Large intestine (tissue), 3 donors: ENCODE measurements at regions not wholly inside any gene's neighbourhood (a gene's known extent, or its start where the extent isn't known, plus 50 kb on each side); places are given as distances from the start of the nearest gene placed in this dataset.

Experiments used
- DNase-seq, 2 donors: peaks; one replicate each; pipeline versions ENCODE4 v3.0.0 to v3.0.0-alpha.2; 2013
- H3K27ac ChIP-seq: one replicate; pipeline ENCODE4 v1.5.1; 2013; ENCODE audit warnings: low read length
- H3K27me3 ChIP-seq: 2 replicates; pipeline ENCODE4 v1.6.1; 2013; ENCODE audit warnings: low read length; ENCODE audit not compliant: control insufficient read depth, insufficient read depth
- H3K36me3 ChIP-seq: 2 replicates; pipeline ENCODE4 v1.6.1; 2013; ENCODE audit warnings: low read length; ENCODE audit not compliant: control insufficient read depth, insufficient read depth
- H3K4me1 ChIP-seq: one replicate; pipeline ENCODE4 v1.6.1; 2013; ENCODE audit warnings: low read length; ENCODE audit not compliant: control insufficient read depth, insufficient read depth
- H3K4me3 ChIP-seq: one replicate; pipeline ENCODE4 v1.5.1; 2013; ENCODE audit warnings: low read length
- H3K9me3 ChIP-seq: one replicate; pipeline ENCODE4 v1.6.1; 2013; ENCODE audit warnings: mild to moderate bottlenecking, low read depth, low read length, moderate library complexity; ENCODE audit not compliant: control insufficient read depth
- whole genome bisulfite sequencing: methylation state at CpG from one replicate; pipeline ENCODE4 v1.1.5; 2013; ENCODE audit warnings: low lambda C conversion rate; ENCODE audit not compliant: insufficient coverage; 5-methylcytosine and 5-hydroxymethylcytosine counted together

GRCh38 chr10:83083831-83084230 lies 1055.5 kb upstream of the GHITM start:
- no peaks in the 10 kb centered on the region for H3K4me1 ChIP-seq
- peaks cover 2% of the 10 kb centered on the region for H3K9me3 ChIP-seq
- H3K27ac ChIP-seq: no peak overlapping the region
- H3K4me3 ChIP-seq: no peak overlapping the region
- peak in 1 of 2 donors; percentile 11 for DNase-seq
- H3K36me3 ChIP-seq: no peaks in the 10 kb centered on the region
- H3K27me3 ChIP-seq: no peaks in the 10 kb centered on the region

- WGBS: 80% methylated on average over 1 of the region's 3 CpGs
- Histone ChIP-seq H3K27ac (no peak overlapping the region), H3K36me3 (no peaks in the 10 kb centered on the region), H3K4me1 (no peaks in the 10 kb centered on the region), H3K27me3 (no peaks in the 10 kb centered on the region), H3K9me3 (peaks cover 2% of the 10 kb centered on the region), H3K4me3 (no peak overlapping the region)
- DNase-seq: no peak
Measured at GRCh38 chr10:83089335-83089734, 1050.0 kb upstream of the GHITM start.

GRCh38 chr10:83104616-83105015 lies 1034.7 kb upstream of the GHITM start:
- no peak overlapping the region for H3K4me3 ChIP-seq
- no CpG with 5 or more reads among the region's 3 CpGs for WGBS
- no peak for DNase-seq
- no peaks in the 10 kb centered on the region for H3K4me1 ChIP-seq
- no peak overlapping the region for H3K27ac ChIP-seq
- no peaks in the 10 kb centered on the region for H3K36me3 ChIP-seq
- no peaks in the 10 kb centered on the region for H3K27me3 ChIP-seq
- no peaks in the 10 kb centered on the region for H3K9me3 ChIP-seq

- Histone ChIP-seq H3K27me3 (no peaks in the 10 kb centered on the region), H3K4me3 (no peak overlapping the region)
- WGBS: no CpG with 5 or more reads among the region's 7 CpGs
Measured at GRCh38 chr10:83108565-83109333, 1030.6 kb upstream of the GHITM start.

GRCh38 chr10:83119346-83119745 lies 1020.0 kb upstream of the GHITM start:
- H3K4me1 ChIP-seq: no peaks in the 10 kb centered on the region
- no peaks in the 10 kb centered on the region for H3K9me3 ChIP-seq
- H3K4me3 ChIP-seq: no peak overlapping the region
- H3K27ac ChIP-seq: no peak overlapping the region
- no peak for DNase-seq
- H3K27me3 ChIP-seq: no peaks in the 10 kb centered on the region
- WGBS: no CpG with 5 or more reads among the region's 1 CpG
- no peaks in the 10 kb centered on the region for H3K36me3 ChIP-seq

More at GRCh38 chr10:83108565-83109333, 1030.6 kb upstream of the GHITM start:
- DNase-seq: no peak
- Histone ChIP-seq H3K9me3 (peaks cover 4% of the 10 kb centered on the region), H3K36me3 (no peaks in the 10 kb centered on the region), H3K4me1 (no peaks in the 10 kb centered on the region), H3K27ac (no peak overlapping the region)

- Histone ChIP-seq H3K36me3 (no peaks in the 10 kb centered on the region), H3K4me1 (no peaks in the 10 kb centered on the region), H3K9me3 (no peaks in the 10 kb centered on the region), H3K27ac (no peak overlapping the region), H3K4me3 (no peak overlapping the region), H3K27me3 (no peaks in the 10 kb centered on the region)
- WGBS: no CpG with 5 or more reads among the region's 2 CpGs
- DNase-seq: no peak
Measured at GRCh38 chr10:83122336-83122735, 1017.0 kb upstream of the GHITM start.

- no peaks in the 10 kb centered on the region for H3K36me3 ChIP-seq
- no peak overlapping the region for H3K27ac ChIP-seq
- WGBS: 87% methylated on average over 3 of the region's 6 CpGs
- no peak overlapping the region for H3K4me3 ChIP-seq
- H3K9me3 ChIP-seq: peaks cover 3% of the 10 kb centered on the region
- H3K4me1 ChIP-seq: no peaks in the 10 kb centered on the region
- no peaks in the 10 kb centered on the region for H3K27me3 ChIP-seq
- no peak for DNase-seq
Measured at GRCh38 chr10:83127942-83128575, 1011.2 kb upstream of the GHITM start.

GRCh38 chr10:83140811-83141210 lies 998.5 kb upstream of the GHITM start:
- DNase-seq: no peak
- H3K4me3 ChIP-seq: no peak overlapping the region

GRCh38 chr10:83142074-83142563 lies 997.2 kb upstream of the GHITM start:
- Histone ChIP-seq H3K36me3 (no peaks in the 10 kb centered on the region), H3K27ac (no peak overlapping the region), H3K9me3 (no peaks in the 10 kb centered on the region), H3K27me3 (no peaks in the 10 kb centered on the region), H3K4me3 (no peak overlapping the region), H3K4me1 (no peaks in the 10 kb centered on the region)
- WGBS: no CpG with 5 or more reads among the region's 3 CpGs
- DNase-seq: no peak

More at GRCh38 chr10:83140811-83141210, 998.5 kb upstream of the GHITM start:
- Histone ChIP-seq H3K36me3 (no peaks in the 10 kb centered on the region), H3K4me1 (no peaks in the 10 kb centered on the region), H3K9me3 (no peaks in the 10 kb centered on the region), H3K27me3 (no peaks in the 10 kb centered on the region), H3K27ac (no peak overlapping the region)
- 88% methylated on average over 1 of the region's 1 CpG for WGBS

GRCh38 chr10:83144461-83144860 lies 994.8 kb upstream of the GHITM start:
- Histone ChIP-seq H3K4me3 (no peak overlapping the region), H3K9me3 (no peaks in the 10 kb centered on the region), H3K36me3 (no peaks in the 10 kb centered on the region), H3K27ac (no peak overlapping the region), H3K27me3 (no peaks in the 10 kb centered on the region), H3K4me1 (no peaks in the 10 kb centered on the region)
- DNase-seq: no peak

GRCh38 chr10:83153714-83154113 lies 985.6 kb upstream of the GHITM start:
- Histone ChIP-seq H3K4me1 (no peaks in the 10 kb centered on the region), H3K36me3 (no peaks in the 10 kb centered on the region), H3K9me3 (no peaks in the 10 kb centered on the region), H3K27ac (no peak overlapping the region), H3K4me3 (no peak overlapping the region), H3K27me3 (no peaks in the 10 kb centered on the region)
- no peak for DNase-seq
- WGBS: 29% methylated on average over 3 of the region's 10 CpGs
